ENCODE measurements at regions not wholly inside any gene's neighbourhood (a gene's known extent, or its start where the extent isn't known, plus 50 kb on each side); places are given as distances from the start of the nearest gene placed in this dataset.

GRCh38 chr3:59593380-59593779 is 543.6 kb upstream of the CFAP20DC start:
- in situ Hi-C loops (cut with HindIII; ENCODE audit: low sequenced_read_pairs) = no loop called here

DNA sequence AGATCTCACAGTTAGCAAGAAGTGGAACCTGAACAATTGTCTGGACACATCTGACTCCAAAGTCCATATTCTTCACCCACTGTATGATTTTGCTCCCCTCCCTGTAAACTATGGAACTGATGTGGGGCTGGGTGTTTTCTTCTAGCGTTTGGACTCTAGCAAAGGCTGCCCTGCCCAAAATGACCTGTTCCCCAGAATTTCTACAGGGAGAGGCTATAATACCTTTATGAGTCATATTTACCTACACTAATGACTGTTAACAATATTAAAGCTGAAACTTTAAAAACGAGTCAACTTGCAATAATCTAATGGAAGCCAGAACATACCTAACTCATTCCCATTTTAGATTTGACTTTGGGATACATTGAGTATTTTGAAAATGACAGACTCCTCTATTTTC is 531.2 kb upstream of the CFAP20DC start:
- in situ Hi-C loops (cut with HindIII; ENCODE audit: low sequenced_read_pairs) = no loop called here

- in situ Hi-C loops (cut with HindIII; ENCODE audit: low sequenced_read_pairs) = no loop called here
Measured at GRCh38 chr3:59580499-59580898, 530.7 kb upstream of the CFAP20DC start.

DNA sequence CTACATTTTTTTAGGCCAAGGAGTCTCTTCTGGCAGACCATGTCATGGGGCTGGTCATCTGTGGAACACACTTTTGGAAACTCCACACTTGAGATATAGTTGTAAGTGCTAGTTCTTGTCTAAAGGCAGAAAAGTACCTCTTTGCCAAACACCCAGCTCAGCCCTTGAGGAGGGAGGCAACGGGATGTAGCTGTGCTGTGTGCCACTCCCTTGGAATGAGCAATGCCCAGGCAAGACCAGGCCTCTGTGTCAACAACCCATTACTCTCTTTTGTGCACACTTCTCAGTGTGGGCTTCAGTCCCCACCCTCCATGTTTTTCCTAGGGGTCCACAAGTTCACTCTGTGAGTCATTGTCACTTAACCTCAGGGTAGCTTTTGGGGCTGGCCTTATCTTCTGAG is 528.3 kb upstream of the CFAP20DC start:
- in situ Hi-C loops (cut with HindIII; ENCODE audit: low sequenced_read_pairs) = no loop called here

GRCh38 chr3:59576606-59577005 is 526.8 kb upstream of the CFAP20DC start:
- in situ Hi-C loops (cut with HindIII; ENCODE audit: low sequenced_read_pairs) = no loop called here

GRCh38 chr3:59575113-59576001 is 525.5 kb upstream of the CFAP20DC start:
- in situ Hi-C loops (cut with HindIII; ENCODE audit: low sequenced_read_pairs) = no loop called here

DNA sequence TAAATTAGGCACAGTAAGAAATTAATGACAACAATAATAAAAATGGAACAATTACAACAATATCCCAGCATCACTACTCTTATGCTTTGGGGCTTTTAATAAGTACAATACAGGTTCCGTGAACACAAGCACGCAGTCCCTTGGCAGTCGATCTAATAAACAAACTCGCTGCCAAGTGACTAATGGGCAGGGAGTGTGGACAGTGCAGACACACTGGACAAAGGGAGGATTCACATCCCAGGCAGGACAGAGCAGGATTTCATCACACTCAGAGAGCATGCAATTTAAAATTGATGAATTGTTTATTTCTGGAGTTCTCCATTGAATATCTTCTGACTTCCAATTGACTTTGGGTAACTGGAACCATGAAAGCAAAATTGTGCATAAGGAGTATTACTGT is 524.1 kb upstream of the CFAP20DC start:
- in situ Hi-C loops (cut with HindIII; ENCODE audit: low sequenced_read_pairs) = no loop called here

- in situ Hi-C loops (cut with HindIII; ENCODE audit: low sequenced_read_pairs) = no loop called here
Measured at GRCh38 chr3:59572106-59572505, 522.3 kb upstream of the CFAP20DC start.

- in situ Hi-C loops (cut with HindIII; ENCODE audit: low sequenced_read_pairs) = no loop called here
Measured at GRCh38 chr3:59570806-59571205, 521.0 kb upstream of the CFAP20DC start.

GRCh38 chr3:59567661-59568060 is 517.8 kb upstream of the CFAP20DC start:
- in situ Hi-C loops (cut with HindIII; ENCODE audit: low sequenced_read_pairs) = no loop called here

DNA sequence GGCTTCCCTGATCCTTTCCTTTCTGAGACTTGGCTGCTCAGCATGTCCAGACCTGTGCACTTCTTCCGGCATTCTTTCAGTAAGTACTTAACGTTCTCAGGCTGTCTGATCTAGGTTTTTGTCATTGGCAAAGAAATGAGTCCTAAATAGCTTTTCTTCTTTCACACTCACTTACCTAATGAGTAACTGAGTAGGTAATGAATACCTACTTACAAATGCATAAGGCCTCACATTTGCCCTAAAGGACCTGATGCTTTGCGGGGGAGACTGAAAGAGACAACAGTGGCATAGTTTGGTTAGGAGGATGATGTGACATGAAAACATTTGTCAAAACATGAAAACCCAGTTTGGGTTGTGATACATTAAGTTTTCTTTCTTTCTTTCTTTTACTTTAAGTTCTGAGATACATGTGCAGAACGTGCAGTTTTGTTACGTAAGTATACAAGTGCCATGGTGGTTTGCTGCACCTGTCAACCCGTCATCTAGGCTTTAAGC is 516.7 kb upstream of the CFAP20DC start:
- in situ Hi-C loops (cut with HindIII; ENCODE audit: low sequenced_read_pairs) = no loop called here

GRCh38 chr3:59565125-59565524 is 515.3 kb upstream of the CFAP20DC start:
- in situ Hi-C loops (cut with HindIII; ENCODE audit: low sequenced_read_pairs) = no loop called here

- in situ Hi-C loops (cut with HindIII; ENCODE audit: low sequenced_read_pairs) = no loop called here
Measured at GRCh38 chr3:59563966-59564365, 514.1 kb upstream of the CFAP20DC start.

- in situ Hi-C loops (cut with HindIII; ENCODE audit: low sequenced_read_pairs) = no loop called here
Measured at GRCh38 chr3:59563072-59563605, 513.3 kb upstream of the CFAP20DC start.

GRCh38 chr3:59559721-59560435 is 510.1 kb upstream of the CFAP20DC start:
- in situ Hi-C loops (cut with HindIII; ENCODE audit: low sequenced_read_pairs) = no loop called here

DNA sequence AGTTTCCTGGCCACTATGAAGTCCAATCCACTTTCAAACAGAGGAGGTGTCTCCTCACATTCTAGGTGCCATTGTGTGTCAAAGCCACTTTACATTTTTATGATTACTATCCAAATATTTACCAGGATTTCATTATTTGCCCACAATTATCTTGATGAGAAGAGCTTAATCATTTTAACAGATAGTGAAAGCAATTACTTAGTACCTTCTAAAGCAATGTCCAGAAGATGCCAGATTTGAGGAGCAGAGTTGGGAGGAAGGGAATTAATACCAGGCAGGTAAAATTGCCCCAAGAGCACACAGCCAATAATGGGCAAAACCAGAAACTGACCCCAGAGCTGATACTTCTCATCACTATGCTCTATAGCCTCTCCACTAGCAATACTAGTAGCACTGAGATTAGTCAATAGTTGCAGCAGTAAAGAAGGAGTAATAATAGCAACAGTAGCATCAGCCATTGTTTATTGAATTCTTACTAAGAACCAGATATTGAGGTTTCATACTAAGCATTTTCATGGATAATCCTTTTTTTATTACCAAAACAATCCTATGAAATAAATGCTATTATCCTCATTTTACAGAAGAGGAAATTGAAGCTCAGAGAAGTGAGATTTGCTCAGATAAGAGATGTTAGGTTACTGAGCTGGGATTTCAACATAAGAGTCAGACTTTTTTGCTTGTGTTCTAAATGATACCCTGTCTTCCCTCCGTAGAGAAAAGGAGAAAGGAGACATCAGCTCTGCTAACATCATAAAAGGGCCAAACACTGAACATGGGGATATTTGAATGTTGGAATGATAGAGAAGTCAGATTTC is 509.3 kb upstream of the CFAP20DC start:
- in situ Hi-C loops (cut with HindIII; ENCODE audit: low sequenced_read_pairs) = no loop called here

DNA sequence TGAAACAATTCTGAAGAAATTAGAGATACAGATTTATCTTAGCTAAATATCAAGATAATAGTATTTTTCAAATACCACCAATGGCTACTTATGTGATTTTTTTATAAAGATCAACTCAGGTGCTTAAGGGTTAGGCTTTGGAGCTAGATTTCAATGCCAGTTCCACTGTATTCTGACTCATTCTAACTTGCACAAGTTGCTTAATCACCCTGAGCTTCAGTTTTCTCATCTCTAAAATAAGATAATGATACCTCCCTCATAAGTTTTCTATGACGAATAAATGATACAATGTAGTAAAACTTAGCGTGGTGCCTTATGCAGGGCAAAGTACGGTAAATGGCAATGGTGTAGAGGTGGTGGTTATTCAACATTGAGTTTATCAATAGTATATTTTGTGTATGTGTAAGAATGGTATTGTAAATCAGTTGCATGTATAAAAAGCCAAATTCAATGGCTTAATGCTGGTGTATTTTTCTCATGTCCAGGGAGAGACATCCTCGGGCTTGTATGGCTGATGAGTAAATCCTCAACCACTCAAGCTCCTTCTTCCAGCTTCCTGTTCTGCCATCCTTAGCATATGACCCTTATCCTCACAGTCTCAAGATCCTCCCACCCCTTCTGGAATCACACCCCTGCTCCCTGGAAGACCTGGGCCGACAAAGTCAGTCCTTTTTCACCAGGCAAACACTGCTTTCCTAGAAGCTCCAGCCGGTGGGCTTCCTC is 505.9 kb upstream of the CFAP20DC start:
- in situ Hi-C loops (cut with HindIII; ENCODE audit: low sequenced_read_pairs) = no loop called here

GRCh38 chr3:59553076-59553475 is 503.3 kb upstream of the CFAP20DC start:
- in situ Hi-C loops (cut with HindIII; ENCODE audit: low sequenced_read_pairs) = loop anchor here (5.0 kb wide), 1 partner anchor 89 kb away; no protein-coding TSS in a partner anchor

DNA sequence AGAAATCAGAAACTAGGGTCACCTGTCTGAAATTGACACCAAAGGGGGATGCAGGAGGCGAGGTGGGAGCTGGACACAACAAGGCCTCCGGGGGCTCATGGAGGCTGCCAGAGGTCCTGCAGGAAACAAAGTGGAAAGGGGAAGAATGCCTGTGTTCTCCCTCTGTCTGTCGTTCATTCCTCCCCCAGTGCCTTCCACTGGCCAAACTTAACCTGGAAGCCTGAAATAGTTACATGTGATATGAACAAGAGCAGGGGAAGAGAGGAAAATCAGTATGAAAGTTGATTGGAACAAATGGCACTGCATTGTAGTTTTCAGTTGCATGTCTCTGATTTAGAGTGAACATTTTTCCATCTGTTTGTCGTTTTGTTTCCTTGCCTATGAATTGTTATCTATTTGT is 502.0 kb upstream of the CFAP20DC start:
- in situ Hi-C loops (cut with HindIII; ENCODE audit: low sequenced_read_pairs) = loop anchor here (5.0 kb wide), 1 partner anchor 90 kb away; no protein-coding TSS in a partner anchor

- in situ Hi-C loops (cut with HindIII; ENCODE audit: low sequenced_read_pairs) = loop anchor here (5.0 kb wide), 1 partner anchor 92 kb away; no protein-coding TSS in a partner anchor
Measured at GRCh38 chr3:59549962-59550361, 500.1 kb upstream of the CFAP20DC start.
